Nephron (organoid): ENCODE measurements at regions not wholly inside any gene's neighbourhood (a gene's known extent, or its start where the extent isn't known, plus 50 kb on each side); places are given as distances from the start of the nearest gene placed in this dataset.
A peak's percentile ranks its signal among the peaks of the same experiment; 100 is the strongest.

Experiments used
- H3K27ac Mint-ChIP-seq, 3 experiments: 2 replicates each; pipeline ENCODE4 v1.8.0; 2020; ENCODE audit warnings: mixed read lengths in 3 of 3, mild to moderate bottlenecking in 2 of 3, moderate library complexity in 1 of 3
- H3K27me3 Mint-ChIP-seq: 2 replicates; pipeline ENCODE4 v1.8.0; 2021; ENCODE audit warnings: low read depth, mild to moderate bottlenecking, moderate library complexity, mixed read lengths
- H3K36me3 Mint-ChIP-seq: 2 replicates; pipeline ENCODE4 v1.8.0; 2020; ENCODE audit warnings: low read depth, mixed read lengths
- H3K4me1 Mint-ChIP-seq: 2 replicates; pipeline ENCODE4 v1.8.0; 2020; ENCODE audit warnings: mixed read lengths
- H3K4me3 Mint-ChIP-seq, 3 experiments: 2 replicates each; pipeline ENCODE4 v1.8.0; 2020; ENCODE audit warnings: mild to moderate bottlenecking in 3 of 3, mixed read lengths in 3 of 3, moderate library complexity in 2 of 3
- H3K9me3 Mint-ChIP-seq: 2 replicates; pipeline ENCODE4 v1.8.0; 2020; ENCODE audit warnings: mixed read lengths
- CTCF ChIP-seq, 3 experiments: fragments of 200-600 bp; sonication (generic); IDR thresholded peaks; one replicate each; pipeline ENCODE4 v1.5.0; 2021; ENCODE audit warnings: antibody characterized with exemption in 3 of 3; ENCODE audit not compliant: unreplicated experiment in 3 of 3

- H3K36me3 Mint-ChIP-seq: no peaks in the 10 kb centered on the region
- no peaks in the 10 kb centered on the region for H3K4me1 Mint-ChIP-seq
- no peak overlapping the region for H3K4me3 Mint-ChIP-seq
- peaks cover 12% of the 10 kb centered on the region for H3K9me3 Mint-ChIP-seq
- no peak for TF ChIP-seq CTCF (IDR thresholded peaks at IDR 0.05; ENCODE audit: unreplicated experiment in 3 of 3)
- H3K27ac Mint-ChIP-seq: no peak overlapping the region
- no peaks in the 10 kb centered on the region for H3K27me3 Mint-ChIP-seq
These were observed 108.1 kb upstream of the NEIL3 start for GRCh38 chr4:177201614-177202013.

- no peak overlapping the region for H3K4me3 Mint-ChIP-seq
- no peak for TF ChIP-seq CTCF (IDR thresholded peaks at IDR 0.05; ENCODE audit: unreplicated experiment in 3 of 3)
- H3K9me3 Mint-ChIP-seq: peaks cover 3% of the 10 kb centered on the region
- H3K27me3 Mint-ChIP-seq: no peaks in the 10 kb centered on the region
- no peaks in the 10 kb centered on the region for H3K4me1 Mint-ChIP-seq
- no peaks in the 10 kb centered on the region for H3K36me3 Mint-ChIP-seq
- no peak overlapping the region for H3K27ac Mint-ChIP-seq
These were observed 105.5 kb upstream of the NEIL3 start for GRCh38 chr4:177204126-177204525.

- Mint-ChIP-seq H3K4me3 (no peak overlapping the region), H3K4me1 (no peaks in the 10 kb centered on the region), H3K27ac (no peak overlapping the region), H3K36me3 (no peaks in the 10 kb centered on the region), H3K9me3 (no peaks in the 10 kb centered on the region), H3K27me3 (no peaks in the 10 kb centered on the region)
- TF ChIP-seq CTCF (IDR thresholded peaks at IDR 0.05; ENCODE audit: unreplicated experiment in 3 of 3): no peak
These were observed 94.7 kb upstream of the NEIL3 start for GRCh38 chr4:177214935-177215334.

- Mint-ChIP-seq H3K27ac (no peak overlapping the region), H3K4me1 (no peaks in the 10 kb centered on the region), H3K9me3 (no peaks in the 10 kb centered on the region), H3K36me3 (no peaks in the 10 kb centered on the region), H3K27me3 (no peaks in the 10 kb centered on the region), H3K4me3 (no peak overlapping the region)
- no peak for TF ChIP-seq CTCF (IDR thresholded peaks at IDR 0.05; ENCODE audit: unreplicated experiment in 3 of 3)
These were observed 89.3 kb upstream of the NEIL3 start for GRCh38 chr4:177220376-177220775.

- no peak for TF ChIP-seq CTCF (IDR thresholded peaks at IDR 0.05; ENCODE audit: unreplicated experiment in 3 of 3)
- Mint-ChIP-seq H3K27me3 (no peaks in the 10 kb centered on the region), H3K9me3 (no peaks in the 10 kb centered on the region), H3K4me1 (no peaks in the 10 kb centered on the region), H3K27ac (peak overlapping the region; percentile 19 to 64 (median 46)), H3K36me3 (no peaks in the 10 kb centered on the region), H3K4me3 (no peak overlapping the region)
These were observed 86.9 kb upstream of the NEIL3 start for GRCh38 chr4:177222781-177223180.

- Mint-ChIP-seq H3K4me3 (no peak overlapping the region), H3K27ac (no peak overlapping the region), H3K27me3 (no peaks in the 10 kb centered on the region), H3K9me3 (no peaks in the 10 kb centered on the region), H3K4me1 (no peaks in the 10 kb centered on the region), H3K36me3 (no peaks in the 10 kb centered on the region)
- TF ChIP-seq CTCF (IDR thresholded peaks at IDR 0.05; ENCODE audit: unreplicated experiment in 3 of 3): no peak
These were observed 84.1 kb upstream of the NEIL3 start for GRCh38 chr4:177225605-177226004.
